HG03097 (cell line): ENCODE measurements at regions not wholly inside any gene's neighbourhood (a gene's known extent, or its start where the extent isn't known, plus 50 kb on each side); places are given as distances from the start of the nearest gene placed in this dataset.

Experiments used
- ATAC-seq: cut with Tn5 transposase; IDR thresholded peaks from one replicate; pipeline ENCODE4 v1.9.1; 2021; ENCODE audit not compliant: unreplicated experiment, low FRiP score

DNA sequence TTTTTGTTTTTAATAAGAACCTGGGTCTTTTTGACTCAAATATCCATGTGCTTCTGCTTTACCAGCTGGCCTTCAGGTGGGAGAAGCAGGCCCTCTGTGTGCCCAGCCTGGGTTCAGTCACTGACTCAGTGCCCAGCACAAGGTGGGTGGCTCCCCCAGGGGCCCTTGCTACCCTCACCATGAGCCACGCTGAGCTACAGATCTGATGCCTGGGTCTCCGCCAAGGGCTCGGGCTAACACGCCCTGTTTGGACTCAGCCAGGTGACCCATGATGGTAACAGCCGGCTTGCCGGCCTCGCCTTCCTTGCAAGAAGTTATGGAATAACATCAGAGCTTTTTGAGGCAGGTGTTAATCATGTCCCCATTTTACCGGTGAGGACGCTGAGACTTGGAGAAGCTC is 109.5 kb upstream of the NLRP1 start:
- no peak for ATAC-seq

DNA sequence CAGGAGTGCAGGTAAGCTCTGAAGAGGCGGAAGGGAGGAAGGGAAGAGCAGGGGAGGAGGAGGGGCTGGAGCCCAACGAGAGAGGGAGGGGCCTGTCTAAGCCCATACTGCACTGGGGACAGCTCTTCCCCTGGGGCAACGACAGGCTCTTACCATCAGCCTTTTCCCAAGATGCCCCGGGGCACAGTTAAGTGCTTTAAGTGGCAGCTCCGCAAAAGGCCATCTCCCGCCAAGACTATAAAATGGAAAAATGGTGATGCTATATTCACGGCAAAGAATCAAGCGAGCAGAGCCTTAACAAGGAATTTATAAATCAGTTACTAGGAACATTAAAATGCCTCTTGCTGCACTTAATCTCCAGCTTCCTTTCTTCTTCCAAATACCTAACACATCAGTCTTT is 110.2 kb upstream of the NLRP1 start:
- no peak for ATAC-seq

DNA sequence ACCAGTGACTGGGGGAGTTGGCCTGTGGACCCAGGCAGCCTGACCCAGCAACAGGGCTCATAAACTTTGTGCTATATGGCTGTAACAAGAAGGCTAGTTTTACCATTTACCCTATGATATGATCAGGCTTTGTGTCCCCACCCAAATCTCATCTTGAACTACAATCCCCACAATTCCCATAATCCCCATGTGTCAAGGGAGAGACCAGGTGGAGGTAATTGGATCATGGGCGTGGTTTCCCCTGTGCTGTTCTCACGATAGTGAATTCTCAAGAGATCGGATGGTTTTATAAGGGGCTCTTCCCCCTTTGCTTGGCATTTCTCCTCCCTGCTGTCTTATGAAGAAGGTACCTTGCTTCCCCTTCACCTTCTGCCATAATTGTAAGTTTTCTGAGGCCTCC is 111.2 kb upstream of the NLRP1 start:
- no peak for ATAC-seq

DNA sequence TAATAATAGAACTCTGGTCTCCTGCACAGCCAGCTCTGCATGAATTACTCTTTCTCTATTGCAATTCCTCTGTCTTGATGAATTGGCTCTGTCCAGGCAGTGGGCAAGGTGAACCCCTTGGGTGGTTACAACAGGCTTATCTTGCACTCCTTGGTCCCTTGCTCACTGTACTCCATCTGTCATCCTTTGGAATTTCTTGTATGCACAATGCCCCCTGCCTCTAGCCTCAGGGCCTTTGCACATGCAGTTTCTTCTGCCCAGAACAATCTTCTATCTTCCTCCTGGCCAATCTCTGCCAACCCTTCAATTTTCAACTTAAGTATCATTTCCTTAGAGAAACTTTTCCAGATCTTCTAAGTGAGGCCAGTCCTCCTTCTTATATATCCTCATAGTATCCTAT is 114.7 kb upstream of the NLRP1 start:
- no peak for ATAC-seq

DNA sequence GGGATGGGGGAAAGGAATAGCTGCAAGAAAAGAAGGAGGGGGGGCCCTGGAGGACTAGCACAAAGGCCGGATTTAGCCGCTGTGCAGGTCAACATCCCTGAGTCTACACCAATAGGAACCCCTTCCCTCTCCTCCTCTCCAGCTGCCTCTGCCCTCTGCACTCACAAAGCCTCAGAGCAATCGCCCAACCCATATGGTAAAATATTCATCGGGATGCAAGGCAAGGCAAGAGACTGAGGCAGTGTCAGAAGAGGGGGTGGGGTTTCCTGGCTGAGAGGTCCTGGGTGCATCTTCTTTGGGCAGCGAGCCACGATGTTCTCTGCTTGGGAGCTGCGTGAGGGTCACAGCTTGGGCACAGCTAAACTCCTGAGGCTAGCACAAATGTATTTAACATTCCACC is 115.5 kb upstream of the NLRP1 start:
- no peak for ATAC-seq

DNA sequence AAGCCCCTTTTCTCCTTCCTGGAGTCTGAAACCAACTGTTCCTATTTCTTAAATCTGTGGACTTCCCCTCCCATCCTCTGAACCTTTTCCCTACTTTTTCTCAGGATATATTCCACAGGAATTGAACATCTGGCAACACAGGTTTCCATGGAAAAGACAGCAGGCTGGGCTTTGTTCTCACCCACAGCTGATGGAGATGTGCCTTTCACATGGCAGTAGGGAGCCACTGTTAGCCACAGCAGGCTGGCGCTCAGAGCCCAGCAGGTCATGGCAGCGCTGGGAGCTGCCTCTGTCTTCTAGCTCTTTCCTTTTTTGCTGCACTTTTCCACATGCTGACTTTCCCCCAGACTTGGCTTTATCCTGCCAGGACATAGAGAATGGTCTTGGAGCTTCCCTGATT is 116.4 kb upstream of the NLRP1 start:
- no peak for ATAC-seq

DNA sequence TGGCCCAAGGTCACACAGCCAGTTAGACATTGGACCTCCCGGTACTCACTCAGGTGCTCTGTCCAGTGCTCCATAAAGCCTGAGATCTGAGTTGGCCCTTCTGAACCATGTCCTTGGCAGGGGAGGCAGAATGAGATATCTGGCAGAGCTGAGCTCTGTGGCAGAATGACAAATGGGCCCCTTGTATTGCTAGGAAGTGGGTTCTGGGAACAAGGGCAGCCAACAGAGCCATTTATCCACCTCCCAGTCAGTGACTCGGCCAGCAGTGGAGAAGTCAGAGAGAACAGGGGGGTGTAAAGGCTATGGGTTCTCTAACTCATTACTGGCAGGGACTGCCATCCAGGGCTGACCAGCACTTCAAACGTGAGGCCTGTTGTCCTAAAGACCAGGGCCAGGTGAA is 117.1 kb upstream of the NLRP1 start:
- no peak for ATAC-seq

DNA sequence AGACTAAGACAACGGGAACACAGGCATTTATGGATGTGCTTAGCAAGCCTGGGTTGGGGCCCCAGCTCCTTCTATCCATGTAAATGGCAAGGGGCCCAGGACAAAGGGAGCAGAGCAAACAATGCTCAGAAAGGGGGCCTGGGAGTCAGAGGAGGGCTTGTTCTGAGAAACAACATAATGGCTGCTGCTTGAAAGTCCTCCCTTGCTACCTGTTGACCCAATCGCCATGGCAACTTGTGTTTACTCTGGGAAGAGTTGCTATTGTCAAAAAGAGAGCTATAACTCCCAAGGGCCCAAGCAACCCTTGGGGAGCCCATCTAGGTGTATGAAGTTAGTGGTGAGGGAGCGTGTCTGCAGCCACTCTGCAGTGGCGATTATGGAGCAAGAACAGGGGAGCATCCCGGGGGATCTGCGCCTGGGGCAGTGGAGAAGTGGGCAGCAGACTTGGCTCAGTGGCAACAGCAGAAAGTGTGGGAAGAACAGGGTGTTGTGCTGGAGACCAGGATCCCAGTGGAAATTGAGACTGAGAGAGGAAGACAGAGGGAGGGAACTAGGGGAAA is 118.7 kb upstream of the NLRP1 start:
- no peak for ATAC-seq

DNA sequence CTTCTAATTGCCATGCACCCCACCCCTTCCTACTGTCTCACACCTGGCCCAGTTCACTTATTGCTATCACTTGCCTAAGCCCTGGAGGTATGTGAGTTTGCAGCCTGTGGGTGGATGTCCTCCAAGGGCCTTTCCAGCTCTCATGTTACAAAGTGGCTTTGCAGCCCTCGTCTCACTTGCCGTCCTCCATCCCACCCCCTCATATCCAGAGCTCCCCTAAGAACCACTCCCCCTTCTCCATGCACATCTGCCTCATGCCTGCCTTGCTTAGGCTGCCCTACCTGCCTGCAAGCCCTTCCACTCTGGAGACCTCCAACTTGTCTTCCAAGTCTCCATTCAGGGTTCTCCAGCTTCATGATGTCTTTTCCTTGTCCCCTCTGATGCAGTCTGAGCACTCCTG is 119.4 kb upstream of the NLRP1 start:
- ATAC-seq, result no peak

DNA sequence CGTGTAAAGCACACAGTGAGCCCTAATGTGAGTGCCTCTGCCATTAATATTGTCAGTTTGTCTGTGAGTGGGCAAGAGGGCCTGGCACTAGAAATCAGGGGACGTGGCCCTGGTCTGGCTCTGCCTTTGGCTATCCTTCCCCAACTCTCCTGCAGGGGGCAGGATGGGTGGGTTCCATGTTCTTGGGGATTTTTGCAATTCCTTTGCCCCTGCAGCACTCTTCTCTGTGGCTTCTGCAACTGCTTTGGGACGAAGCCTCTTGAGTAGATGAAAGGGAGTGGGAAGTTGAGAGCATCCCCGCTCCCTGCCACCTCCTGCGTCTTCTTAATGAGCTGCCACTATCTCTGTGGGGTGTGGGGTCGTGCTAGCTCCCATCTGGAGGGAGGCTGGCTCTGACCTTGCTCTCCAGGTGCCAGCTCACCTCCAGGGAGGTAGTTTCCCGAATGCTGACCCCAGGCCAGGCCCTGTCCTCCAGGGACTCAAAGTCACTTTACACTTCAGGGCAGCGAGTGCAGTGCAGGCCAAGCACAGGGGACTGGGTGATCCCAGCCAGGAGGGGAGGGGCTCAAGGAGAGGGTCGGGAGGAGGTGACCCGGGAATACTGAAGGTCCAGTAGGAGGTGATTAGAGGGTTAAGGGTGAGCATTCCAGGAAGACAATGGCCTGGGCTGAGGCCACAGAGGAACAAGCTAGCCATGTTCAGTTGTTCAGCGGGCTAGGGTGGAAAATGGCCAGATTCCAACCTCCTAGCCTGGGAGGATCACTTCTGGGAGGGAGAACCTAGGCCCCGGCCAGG is 121.0 kb upstream of the NLRP1 start:
- no peak for ATAC-seq

DNA sequence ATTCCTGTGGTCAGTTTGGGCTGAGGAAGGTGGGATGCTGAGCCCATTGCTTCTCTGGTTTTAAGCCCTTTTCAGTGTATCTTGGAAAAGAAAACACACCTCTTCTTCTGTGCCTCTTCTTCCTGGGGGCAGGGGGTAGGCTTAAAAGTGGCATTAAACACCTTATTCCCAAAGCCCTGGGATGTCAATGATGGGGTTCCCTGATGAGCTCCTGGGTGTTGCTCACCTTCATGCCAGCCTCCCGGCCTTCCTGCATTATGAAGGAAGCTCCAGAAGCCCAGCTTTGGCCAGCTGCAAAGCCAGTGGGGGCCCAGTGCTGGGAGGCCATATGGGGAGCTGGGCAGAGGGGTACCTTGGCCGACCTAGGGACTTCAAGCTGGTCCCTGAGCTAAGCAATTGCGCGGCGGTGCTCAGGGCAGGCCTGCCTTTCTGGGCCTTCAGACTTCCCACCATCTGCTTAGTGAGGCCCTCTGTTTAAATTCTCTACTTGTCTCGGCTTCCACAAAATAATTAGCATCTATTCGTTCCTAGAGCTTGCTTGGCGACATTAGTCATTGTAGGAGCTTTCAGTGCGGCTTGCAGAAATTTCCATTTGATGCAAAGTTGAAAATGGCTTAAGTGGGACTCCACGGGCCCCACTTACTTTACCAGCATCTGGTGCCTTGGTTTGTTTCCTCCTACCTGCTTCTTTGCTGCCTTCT is 121.7 kb upstream of the NLRP1 start:
- ATAC-seq, result no peak

DNA sequence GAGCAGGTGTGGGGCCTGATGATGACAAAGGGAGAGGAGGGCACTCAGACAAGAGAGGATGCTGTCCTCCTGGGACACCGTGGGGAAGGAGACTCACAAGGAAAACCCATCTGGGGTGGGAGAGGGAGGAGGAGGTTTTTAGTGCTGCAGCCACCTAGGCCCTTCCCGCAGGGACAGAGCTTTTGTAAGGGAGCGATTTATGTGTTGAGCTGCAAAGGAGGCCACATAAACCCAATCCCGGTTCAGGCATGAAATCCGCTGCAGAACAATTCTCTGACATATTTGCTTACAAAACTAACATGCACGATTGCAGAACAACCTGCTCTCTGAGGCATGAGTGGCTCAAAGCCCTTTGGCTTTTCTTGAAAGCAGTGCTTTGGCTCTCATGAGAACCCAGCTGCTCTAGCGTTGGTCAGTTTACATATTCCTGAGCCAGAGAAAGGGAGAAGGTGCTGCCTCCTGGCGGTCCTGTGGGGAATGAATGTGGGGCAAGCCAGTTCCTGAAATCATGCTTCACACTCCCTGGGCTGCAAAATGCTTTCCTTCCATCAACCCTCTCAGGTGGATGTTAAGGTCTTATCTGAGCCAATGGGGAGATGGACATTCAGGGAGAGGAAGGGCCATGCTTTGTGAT is 122.4 kb upstream of the NLRP1 start:
- ATAC-seq, result no peak

DNA sequence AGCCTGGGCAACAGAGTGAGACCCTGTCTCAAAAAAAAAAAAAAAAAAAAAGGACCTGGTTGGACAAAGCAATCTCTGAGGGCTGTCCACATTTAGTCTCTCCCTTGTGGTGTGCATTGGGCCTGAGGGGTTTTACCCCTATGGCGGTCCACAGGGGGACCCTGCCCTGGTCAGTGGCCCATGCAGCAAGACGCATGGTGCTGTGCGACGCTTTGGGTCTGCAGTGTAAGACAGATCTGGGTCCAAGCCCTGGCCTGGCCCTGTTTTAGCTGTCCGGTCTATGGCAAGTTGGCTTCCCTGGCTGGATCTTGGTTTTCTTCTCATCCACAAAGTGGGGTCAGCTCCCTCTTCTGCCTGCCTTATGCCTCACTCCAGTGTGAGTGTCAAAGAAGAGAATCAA is 123.2 kb upstream of the NLRP1 start:
- ATAC-seq, result no peak

DNA sequence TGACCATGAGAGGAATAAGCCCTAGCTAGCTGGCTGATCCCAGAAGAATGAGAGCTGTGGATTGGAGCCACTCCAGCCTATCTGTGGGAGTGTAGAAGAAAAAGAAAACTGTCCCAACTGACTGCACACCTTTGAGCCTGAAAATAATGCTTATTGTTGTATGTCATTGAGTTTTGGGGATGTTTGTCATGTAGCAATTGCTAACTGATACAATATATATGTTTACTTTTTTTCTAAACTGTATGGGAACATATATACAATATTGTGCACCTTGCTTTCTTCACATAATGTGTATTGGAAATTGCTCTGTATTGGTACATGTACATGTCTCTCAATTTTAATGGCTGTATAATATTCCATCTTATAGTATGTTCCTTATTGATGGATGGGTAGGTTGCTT is 124.0 kb upstream of the NLRP1 start:
- no peak for ATAC-seq

DNA sequence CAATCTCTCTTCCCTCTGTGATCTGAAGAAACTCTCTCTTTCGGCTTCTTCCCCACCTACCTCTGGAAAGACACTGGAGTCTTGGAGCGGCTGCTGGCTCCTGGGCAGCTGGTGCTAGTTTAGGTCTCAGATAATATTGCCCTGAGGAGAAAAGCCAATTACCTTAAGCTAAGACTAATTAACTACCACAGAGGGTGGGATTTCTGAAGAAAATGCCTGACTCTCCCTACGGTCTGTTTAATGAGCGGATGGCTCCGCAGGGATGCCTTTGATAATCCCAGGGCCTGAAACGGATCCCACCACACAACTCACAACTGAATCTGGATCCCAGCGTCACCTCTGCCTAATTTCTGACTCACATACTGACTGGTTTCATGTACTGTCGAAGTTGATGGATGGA is 127.0 kb upstream of the NLRP1 start:
- no peak for ATAC-seq

DNA sequence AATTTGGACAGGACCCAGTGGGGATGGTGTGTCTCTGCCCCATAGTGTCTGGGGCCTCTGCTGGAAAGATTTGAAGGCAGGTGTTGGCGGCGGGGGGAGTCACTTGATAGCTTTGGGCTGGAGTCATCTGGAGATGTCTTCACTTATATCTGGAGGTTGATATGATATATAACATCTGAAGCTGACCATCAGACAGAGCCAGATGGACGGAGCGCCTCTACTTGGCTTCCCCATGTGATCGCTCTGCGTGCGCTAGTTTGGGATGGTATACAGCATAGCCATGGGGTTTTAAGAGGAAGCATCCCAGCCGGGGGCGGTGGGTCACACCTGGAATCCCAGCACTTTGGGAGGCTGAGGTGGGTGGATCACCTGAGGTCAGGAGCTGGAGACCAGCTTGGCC is 130.7 kb upstream of the NLRP1 start:
- ATAC-seq, result no peak

DNA sequence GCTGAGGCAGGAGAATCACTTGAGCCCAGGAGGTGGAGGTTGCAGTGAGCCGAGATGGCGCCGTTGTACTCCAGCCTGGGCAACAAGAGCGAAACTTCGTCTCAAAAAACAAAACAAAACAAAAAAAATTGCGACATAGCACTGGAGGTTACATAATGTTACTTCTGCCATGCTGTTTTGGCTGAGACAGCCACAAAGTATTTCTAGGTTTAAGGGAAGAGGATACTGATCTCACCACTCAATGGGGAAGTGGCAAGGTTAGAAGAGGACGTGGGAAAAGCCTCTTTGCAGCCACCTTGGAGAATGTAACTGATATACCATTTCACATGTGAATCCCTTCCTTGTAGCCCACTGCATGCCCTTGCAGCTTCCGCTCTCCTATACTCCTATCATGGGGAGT is 131.2 kb upstream of the NLRP1 start:
- no peak for ATAC-seq

DNA sequence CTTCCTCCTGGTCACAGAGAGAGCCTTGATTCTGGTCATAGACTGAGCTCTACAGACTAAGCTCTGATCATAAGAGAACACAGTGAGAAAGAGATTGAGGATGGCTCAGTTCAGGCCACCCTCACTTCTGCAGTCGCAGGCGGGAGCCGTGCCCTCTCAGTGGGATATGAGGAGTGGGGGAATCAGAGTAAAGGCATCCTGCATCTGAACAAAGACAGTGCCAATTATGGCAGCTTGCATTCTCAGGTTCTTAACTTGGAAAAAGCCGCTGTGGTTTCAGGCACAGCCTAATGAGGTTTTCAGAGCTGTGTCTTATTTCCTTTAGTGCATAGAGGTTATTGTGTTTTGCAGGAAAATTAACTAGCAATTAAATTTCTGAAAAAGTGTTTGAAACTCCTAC is 134.4 kb upstream of the NLRP1 start:
- ATAC-seq, result no peak

DNA sequence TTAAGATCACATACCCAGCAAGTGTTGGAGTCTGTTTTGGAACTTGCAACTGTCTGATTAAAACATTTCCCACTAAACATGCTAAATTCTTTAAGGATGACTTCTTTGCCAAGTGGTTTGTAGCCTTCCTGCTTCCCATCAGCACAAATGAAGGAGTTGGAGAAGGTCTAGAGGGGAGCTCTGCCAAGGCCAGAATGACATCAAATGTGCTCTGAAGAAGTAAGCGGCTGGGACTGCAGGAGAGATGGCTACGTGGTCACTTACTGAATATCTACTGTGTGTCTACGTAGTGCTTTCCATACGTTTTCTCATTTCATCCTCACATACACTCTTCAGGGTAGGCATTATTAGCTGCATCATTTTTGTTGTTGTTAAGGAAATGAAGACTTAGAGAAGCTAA is 135.7 kb upstream of the NLRP1 start:
- ATAC-seq, result no peak

DNA sequence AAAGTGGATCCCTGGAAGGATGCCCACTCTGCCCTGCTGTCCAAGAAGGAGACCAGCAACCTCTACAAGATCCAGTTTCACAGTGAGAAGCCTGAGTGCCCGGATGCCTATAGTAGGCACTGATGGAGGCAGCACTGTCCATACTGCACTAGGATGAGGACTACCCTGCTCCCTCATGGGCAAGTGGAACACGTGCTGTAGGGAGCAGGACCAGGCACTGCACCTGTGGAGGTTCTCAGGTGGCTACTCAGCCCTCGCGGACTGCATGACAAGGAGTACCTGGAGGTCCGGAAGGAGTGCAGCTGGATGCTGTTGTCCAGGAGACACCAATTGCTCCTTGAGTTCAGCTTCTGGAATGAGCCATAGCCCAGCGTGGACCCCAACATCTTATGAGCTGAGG is 146.1 kb upstream of the NLRP1 start:
- no peak for ATAC-seq

DNA sequence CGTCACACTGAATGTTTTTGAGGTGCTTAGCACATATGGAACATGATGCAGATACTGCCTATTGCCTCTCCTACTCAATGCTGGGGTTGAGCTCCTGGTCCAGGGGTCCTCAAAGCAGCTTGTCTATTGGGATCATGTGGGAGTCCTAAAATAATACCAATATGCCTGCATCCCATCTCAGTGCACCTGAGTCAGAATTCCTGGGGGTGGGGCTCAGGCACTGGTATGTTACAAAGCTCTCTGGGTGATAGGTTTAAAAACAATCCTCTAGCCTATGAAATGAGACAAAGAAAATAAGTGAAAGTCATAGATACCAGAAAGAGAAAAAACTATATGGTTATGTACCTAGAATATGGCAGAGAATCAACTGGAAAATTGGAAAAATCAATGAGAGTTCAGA is 156.6 kb upstream of the NLRP1 start:
- no peak for ATAC-seq

DNA sequence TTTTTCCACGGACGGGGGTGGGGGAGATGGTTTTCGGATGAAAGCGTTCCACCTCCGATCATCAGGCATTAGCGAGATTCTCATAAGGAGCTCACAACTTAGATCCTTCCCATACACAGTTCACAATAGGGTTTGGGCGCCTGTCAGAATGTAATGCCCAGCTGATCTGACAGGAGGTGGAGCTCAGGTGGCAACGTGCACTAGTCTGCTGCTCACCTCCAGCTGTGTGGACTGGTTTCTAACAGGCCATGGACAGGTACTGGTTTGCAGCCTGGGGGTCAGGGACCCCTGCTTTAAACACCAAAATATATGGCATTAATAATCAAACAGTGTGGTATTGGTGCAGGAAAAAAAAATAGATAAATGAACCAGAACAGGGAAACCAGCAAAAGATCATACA is 157.5 kb upstream of the NLRP1 start:
- ATAC-seq, result no peak
